OCI-LY3 (cell line): ENCODE measurements at regions not wholly inside any gene's neighbourhood (a gene's known extent, or its start where the extent isn't known, plus 50 kb on each side); places are given as distances from the start of the nearest gene placed in this dataset.
"Not testable (repeated sequence)": the region's sequence is repeated elsewhere in the genome, so short reads cannot be mapped to it uniquely, and the experiment has no call there.

Experiments
- CTCF ChIP-seq: fragments of 200-600, 300-600 bp; sonication (generic); IDR thresholded peaks from 2 replicates; pipeline ENCODE4 v1.5.1; 2014; ENCODE audit warnings: antibody characterized with exemption, low read length, low read depth
- EZH2phosphoT487 ChIP-seq: fragments of 200-600 bp; shearing (Covaris generic); IDR thresholded peaks from 2 replicates; pipeline ENCODE4 v1.6.1; 2018; ENCODE audit warnings: antibody characterized with exemption, mixed run types, low read depth

DNA sequence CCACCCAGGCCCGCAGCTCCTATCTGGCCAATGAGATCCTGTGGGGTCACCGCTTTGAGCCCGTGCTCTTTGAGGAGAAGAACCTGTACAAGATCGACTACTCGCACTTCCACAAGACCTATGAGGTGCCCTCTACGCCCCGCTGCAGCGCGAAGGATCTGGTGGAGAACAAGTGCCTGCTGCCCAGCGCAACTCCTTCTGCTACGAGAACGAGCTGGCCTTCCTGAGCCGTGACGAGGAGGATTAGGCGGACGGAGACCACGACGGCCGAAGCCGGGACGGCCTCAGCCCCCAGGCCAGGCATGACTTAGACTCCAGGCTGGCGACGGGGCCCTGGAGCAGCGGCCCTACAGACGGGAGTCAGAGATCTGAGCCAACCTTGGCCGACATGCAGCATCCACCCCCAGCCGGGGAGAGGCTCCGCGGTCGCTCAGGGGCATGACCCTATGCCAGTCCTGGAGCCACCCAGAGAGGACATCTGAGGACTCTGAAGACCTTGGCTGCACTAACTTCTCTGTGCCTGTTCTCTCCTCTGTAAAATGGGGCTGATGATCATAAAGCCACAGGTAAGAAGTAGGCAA lies 312.0 kb upstream of the WSB1 start:
- TF ChIP-seq CTCF, EZH2phosphoT487: not testable (repeated sequence)
